Naive thymus-derived CD8-positive, alpha-beta T cell (primary cell): ENCODE measurements at regions not wholly inside any gene's neighbourhood (a gene's known extent, or its start where the extent isn't known, plus 50 kb on each side); places are given as distances from the start of the nearest gene placed in this dataset.

Experiments
- ATAC-seq, 2 donors: fragments of 150-1000 bp; cut with Tn5 transposase in 1 of 2; sonication (Bioruptor Pico), chemical (Tn5 transposase) in 1 of 2; 1 replicate in 1 of 2; 2 replicates in 1 of 2; pipeline ENCODE4 v1.10.0; 2021; ENCODE audit warnings: mild to moderate bottlenecking in 2 of 2, moderate library complexity in 2 of 2
- POLR2A ChIA-PET: fragments of 350-600 bp; sonication (Branson Sonifier 250); formaldehyde crosslinking; loops from one replicate; lab custom pipeline; 2021; ENCODE audit warnings: antibody characterized with exemption; lab: Charles Lee
- DNase-seq, 10 donors: peaks; one replicate each; pipeline versions ENCODE4 v3.0.0 to v3.0.0-alpha.2; 2020 to 2022
- H3K27ac Mint-ChIP-seq, 10 donors: one replicate each; pipeline ENCODE4 v1.8.0; 2020 to 2022; ENCODE audit warnings: mild to moderate bottlenecking in 10 of 10, mixed read lengths in 10 of 10, moderate library complexity in 4 of 10, inconsistent platforms in 1 of 10
- H3K27me3 Mint-ChIP-seq, 5 donors: one replicate each; pipeline ENCODE4 v1.8.0; 2021 to 2022; ENCODE audit warnings: mixed read lengths in 5 of 5
- H3K36me3 Mint-ChIP-seq, 3 donors: one replicate each; pipeline ENCODE4 v1.8.0; 2020 to 2022; ENCODE audit warnings: mixed read lengths in 3 of 3, mild to moderate bottlenecking in 2 of 3, inconsistent platforms in 1 of 3
- H3K4me1 Mint-ChIP-seq, 4 donors: one replicate each; pipeline ENCODE4 v1.8.0; 2021 to 2022; ENCODE audit warnings: mixed read lengths in 4 of 4
- H3K4me3 Mint-ChIP-seq, 10 donors: one replicate each; pipeline ENCODE4 v1.8.0; 2020 to 2022; ENCODE audit warnings: mild to moderate bottlenecking in 10 of 10, mixed read lengths in 10 of 10, moderate library complexity in 6 of 10, inconsistent platforms in 1 of 10
- H3K9me3 Mint-ChIP-seq, 9 donors: one replicate each; pipeline ENCODE4 v1.8.0; 2020 to 2022; ENCODE audit warnings: mixed read lengths in 9 of 9, mild to moderate bottlenecking in 3 of 9, inconsistent platforms in 1 of 9, moderate library complexity in 1 of 9

GRCh38 chr16:66050991-66051390 is 315.5 kb upstream of the CDH5 start:
- no peaks in the 10 kb centered on the region for H3K4me1 Mint-ChIP-seq
- peaks cover 0 to 6% (median 0%) of the 10 kb centered on the region in 9 donors for H3K9me3 Mint-ChIP-seq
- DNase-seq (no peak), ATAC-seq (no peak)
- H3K36me3 Mint-ChIP-seq = peaks cover 0 to 5% (median 0%) of the 10 kb centered on the region in 3 donors
- H3K27me3 Mint-ChIP-seq = peaks cover 0 to 8% (median 4%) of the 10 kb centered on the region in 5 donors
- H3K4me3 Mint-ChIP-seq = no peak overlapping the region
- POLR2A ChIA-PET = no interaction called here
- no peak overlapping the region for H3K27ac Mint-ChIP-seq

- H3K27me3 Mint-ChIP-seq = peaks cover 0 to 8% (median 2%) of the 10 kb centered on the region in 5 donors
- H3K4me3 Mint-ChIP-seq = no peak overlapping the region
- POLR2A ChIA-PET = no interaction called here
- H3K4me1 Mint-ChIP-seq = no peaks in the 10 kb centered on the region
- peaks cover 0 to 8% (median 0%) of the 10 kb centered on the region in 9 donors for H3K9me3 Mint-ChIP-seq
- DNase-seq (no peak), ATAC-seq (no peak)
- H3K27ac Mint-ChIP-seq = no peak overlapping the region
- H3K36me3 Mint-ChIP-seq = peaks cover 0 to 5% (median 0%) of the 10 kb centered on the region in 3 donors
Measured at GRCh38 chr16:66049865-66050264, 316.6 kb upstream of the CDH5 start.

DNA sequence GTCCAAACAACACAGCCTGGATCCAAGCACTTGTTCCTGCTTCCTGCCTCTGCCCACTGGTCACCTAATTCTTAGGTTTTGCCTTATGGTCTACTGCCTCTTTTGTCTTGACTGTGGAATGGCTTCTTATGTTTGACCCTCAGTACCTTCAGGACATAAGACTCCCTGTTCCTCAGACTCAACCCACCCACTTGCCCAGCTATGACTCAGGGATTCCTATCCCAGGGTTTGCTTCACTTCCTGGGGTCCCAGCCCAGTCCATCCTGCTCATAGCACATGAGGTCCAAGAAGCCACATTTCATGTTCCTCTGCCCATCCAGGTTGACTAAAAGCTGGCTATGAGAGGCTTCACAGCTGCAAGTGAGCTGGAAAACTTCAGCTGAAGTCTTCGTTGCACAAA is 320.9 kb upstream of the CDH5 start:
- DNase-seq = no peak
- POLR2A ChIA-PET = no interaction called here
- no peak overlapping the region for H3K4me3 Mint-ChIP-seq

DNA sequence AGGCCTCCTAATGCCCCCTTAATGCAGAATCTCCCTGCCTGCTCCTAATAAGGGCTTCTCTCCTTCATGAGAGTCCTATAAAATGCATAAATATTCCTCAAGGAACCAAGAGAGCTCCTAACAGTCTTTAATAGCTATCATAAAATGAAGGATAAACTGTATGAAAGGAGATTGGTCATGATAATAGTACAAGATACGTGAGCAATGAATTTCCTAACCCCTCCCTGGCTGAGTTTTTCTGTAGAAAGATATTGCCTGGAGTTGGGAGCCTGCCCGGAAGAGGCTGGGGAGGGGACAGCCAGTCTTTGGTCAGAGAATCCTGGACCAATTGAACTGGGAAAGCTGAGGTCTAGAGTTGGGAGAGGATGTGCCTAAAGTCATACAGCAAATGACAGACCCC is 321.9 kb upstream of the CDH5 start:
- DNase-seq = no peak
- H3K36me3 Mint-ChIP-seq = peaks cover 0 to 5% (median 0%) of the 10 kb centered on the region in 3 donors
- POLR2A ChIA-PET = no interaction called here

More for the DNA sequence above, 320.9 kb upstream of the CDH5 start:
- Mint-ChIP-seq H3K27me3 (peaks cover 2 to 21% (median 8%) of the 10 kb centered on the region in 5 donors), H3K9me3 (peaks cover 0 to 15% (median 0%) of the 10 kb centered on the region in 9 donors), H3K4me1 (no peaks in the 10 kb centered on the region), H3K27ac (no peak overlapping the region), H3K36me3 (peaks cover 0 to 5% (median 0%) of the 10 kb centered on the region in 3 donors)
- ATAC-seq = no peak

DNA sequence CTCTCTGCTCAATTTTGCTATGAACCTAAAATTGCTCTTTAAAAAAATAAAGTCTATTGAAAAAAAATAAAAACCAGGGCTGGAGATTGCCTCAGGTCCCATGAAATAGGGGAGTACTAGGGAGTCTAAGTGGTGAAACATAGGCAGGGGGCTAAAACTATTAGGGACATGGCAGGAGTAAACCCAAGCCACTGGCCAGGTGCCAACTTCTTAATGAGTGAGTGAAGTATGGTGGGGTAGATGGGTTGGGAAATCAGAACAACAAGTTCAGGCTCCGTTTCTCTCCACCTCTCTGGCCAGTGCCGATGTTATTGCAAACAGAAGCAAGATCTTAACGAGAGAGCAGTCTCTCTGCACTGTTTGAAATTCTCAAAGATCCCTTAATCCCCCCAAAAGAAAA is 322.4 kb upstream of the CDH5 start:
- H3K4me1 Mint-ChIP-seq = no peaks in the 10 kb centered on the region
- no peak overlapping the region for H3K27ac Mint-ChIP-seq
- H3K27me3 Mint-ChIP-seq = peaks cover 6 to 37% (median 16%) of the 10 kb centered on the region in 5 donors
- POLR2A ChIA-PET = no interaction called here
- no peak for DNase-seq
- peaks cover 0 to 5% (median 0%) of the 10 kb centered on the region in 3 donors for H3K36me3 Mint-ChIP-seq
- ATAC-seq = no peak
- H3K4me3 Mint-ChIP-seq = no peak overlapping the region
- peaks cover 0 to 13% (median 2%) of the 10 kb centered on the region in 9 donors for H3K9me3 Mint-ChIP-seq

More for the DNA sequence above, 321.9 kb upstream of the CDH5 start:
- no peaks in the 10 kb centered on the region for H3K4me1 Mint-ChIP-seq
- H3K27me3 Mint-ChIP-seq = peaks cover 6 to 32% (median 12%) of the 10 kb centered on the region in 5 donors
- no peak overlapping the region for H3K27ac Mint-ChIP-seq
- ATAC-seq = no peak
- peaks cover 0 to 15% (median 0%) of the 10 kb centered on the region in 9 donors for H3K9me3 Mint-ChIP-seq
- H3K4me3 Mint-ChIP-seq = no peak overlapping the region

GRCh38 chr16:66043326-66043725 is 323.2 kb upstream of the CDH5 start:
- Mint-ChIP-seq H3K27me3 (peaks cover 6 to 44% (median 17%) of the 10 kb centered on the region in 5 donors), H3K36me3 (peaks cover 0 to 4% (median 0%) of the 10 kb centered on the region in 3 donors), H3K9me3 (peaks cover 0 to 13% (median 2%) of the 10 kb centered on the region in 9 donors), H3K27ac (no peak overlapping the region), H3K4me3 (no peak overlapping the region), H3K4me1 (no peaks in the 10 kb centered on the region)
- POLR2A ChIA-PET = no interaction called here
- DNase-seq (no peak), ATAC-seq (no peak)

DNA sequence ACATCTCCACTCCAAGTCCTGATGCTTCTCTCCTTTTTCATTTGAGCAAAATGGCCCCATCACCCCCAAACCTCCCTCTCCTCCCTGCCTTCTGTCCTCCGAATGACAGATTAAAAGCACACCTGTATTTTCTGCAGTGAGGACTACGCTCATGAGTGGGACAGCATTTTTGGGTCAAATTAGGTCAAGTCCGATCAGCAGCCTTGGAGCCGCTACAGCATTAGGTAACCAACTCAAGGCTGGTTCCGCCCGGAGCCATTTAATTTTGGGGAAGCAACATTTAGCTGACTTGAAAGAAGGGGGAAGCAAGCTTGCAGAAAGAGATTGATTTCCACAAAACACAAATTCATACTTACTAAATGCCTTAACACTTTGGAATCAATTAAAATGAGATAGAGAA is 324.1 kb upstream of the CDH5 start:
- H3K4me3 Mint-ChIP-seq = no peak overlapping the region

GRCh38 chr16:66041907-66042306 is 324.6 kb upstream of the CDH5 start:
- H3K4me1 Mint-ChIP-seq = no peaks in the 10 kb centered on the region
- POLR2A ChIA-PET = no interaction called here
- ATAC-seq = no peak
- peaks cover 10 to 44% (median 17%) of the 10 kb centered on the region in 5 donors for H3K27me3 Mint-ChIP-seq
- no peaks in the 10 kb centered on the region for H3K36me3 Mint-ChIP-seq
- H3K4me3 Mint-ChIP-seq = no peak overlapping the region
- DNase-seq = no peak
- H3K27ac Mint-ChIP-seq = no peak overlapping the region
- peaks cover 0 to 13% (median 0%) of the 10 kb centered on the region in 9 donors for H3K9me3 Mint-ChIP-seq

More for the DNA sequence above, 324.1 kb upstream of the CDH5 start:
- no peak for DNase-seq
- peaks cover 9 to 44% (median 17%) of the 10 kb centered on the region in 5 donors for H3K27me3 Mint-ChIP-seq
- no peaks in the 10 kb centered on the region for H3K36me3 Mint-ChIP-seq
- POLR2A ChIA-PET = no interaction called here
- peaks cover 0 to 13% (median 0%) of the 10 kb centered on the region in 9 donors for H3K9me3 Mint-ChIP-seq
- H3K27ac Mint-ChIP-seq = no peak overlapping the region
- H3K4me1 Mint-ChIP-seq = no peaks in the 10 kb centered on the region
- ATAC-seq = no peak

- H3K36me3 Mint-ChIP-seq = no peaks in the 10 kb centered on the region
- no peaks in the 10 kb centered on the region for H3K4me1 Mint-ChIP-seq
- peak overlapping the region in 1 of 10 donors; percentile 58 for H3K27ac Mint-ChIP-seq
- ATAC-seq = no peak
- no peak for DNase-seq
- POLR2A ChIA-PET = no interaction called here
- H3K9me3 Mint-ChIP-seq = peaks cover 0 to 7% (median 0%) of the 10 kb centered on the region in 9 donors
- H3K27me3 Mint-ChIP-seq = peaks cover 8 to 42% (median 17%) of the 10 kb centered on the region in 5 donors
- H3K4me3 Mint-ChIP-seq = no peak overlapping the region
Measured at GRCh38 chr16:66039793-66040192, 326.7 kb upstream of the CDH5 start.

GRCh38 chr16:66036793-66037715 is 329.4 kb upstream of the CDH5 start:
- Mint-ChIP-seq H3K9me3 (peaks cover 0 to 4% (median 0%) of the 10 kb centered on the region in 9 donors), H3K36me3 (no peaks in the 10 kb centered on the region), H3K4me3 (no peak overlapping the region), H3K27ac (no peak overlapping the region), H3K27me3 (peaks cover 10 to 32% (median 11%) of the 10 kb centered on the region in 5 donors), H3K4me1 (no peaks in the 10 kb centered on the region)
- DNase-seq (no peak), ATAC-seq (no peak)
- POLR2A ChIA-PET = no interaction called here

DNA sequence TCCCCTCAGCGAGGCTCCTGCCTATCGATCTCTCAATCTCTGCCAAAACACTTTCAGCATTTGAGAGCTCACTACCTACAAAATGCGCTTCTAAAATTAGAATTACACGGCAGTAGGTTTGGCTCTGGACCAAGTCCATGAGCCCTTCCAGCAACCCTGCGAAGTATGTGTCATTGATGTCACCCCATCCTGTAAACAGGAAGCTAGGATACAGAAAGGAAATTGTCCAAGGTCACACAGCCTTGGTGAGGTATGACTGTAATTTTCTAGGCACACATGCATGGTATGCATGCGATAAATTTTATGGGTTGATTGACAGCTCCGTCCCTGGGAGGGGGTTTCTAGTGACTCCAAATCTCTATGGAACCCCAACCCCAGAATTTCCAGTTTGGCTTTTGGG is 330.3 kb upstream of the CDH5 start:
- H3K27me3 Mint-ChIP-seq = peaks cover 10 to 32% (median 11%) of the 10 kb centered on the region in 5 donors
- H3K4me3 Mint-ChIP-seq = no peak overlapping the region
- POLR2A ChIA-PET = no interaction called here
- no peak for DNase-seq
- H3K4me1 Mint-ChIP-seq = no peaks in the 10 kb centered on the region
- no peak for ATAC-seq
- H3K36me3 Mint-ChIP-seq = no peaks in the 10 kb centered on the region
- peaks cover 0 to 4% (median 0%) of the 10 kb centered on the region in 9 donors for H3K9me3 Mint-ChIP-seq
- H3K27ac Mint-ChIP-seq = no peak overlapping the region

DNA sequence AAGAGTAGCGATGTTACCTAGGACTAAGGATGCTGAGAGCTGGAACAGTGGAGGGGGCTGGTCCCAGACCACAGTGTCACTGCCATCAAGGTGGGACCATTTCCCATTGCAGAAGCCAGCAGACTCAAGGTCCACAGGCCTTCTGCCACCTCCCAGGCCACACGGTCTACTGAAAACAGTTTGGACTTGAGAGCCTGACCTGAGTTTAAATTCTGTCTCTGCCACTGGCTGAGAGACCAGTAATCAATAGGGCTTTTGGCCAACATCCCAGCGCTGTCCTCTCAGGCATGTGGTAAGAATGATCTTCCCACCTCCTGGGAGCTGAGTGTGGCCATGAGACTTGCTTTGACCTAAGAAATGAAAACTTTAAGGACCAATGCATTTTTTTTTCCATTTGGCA is 331.4 kb upstream of the CDH5 start:
- Mint-ChIP-seq H3K36me3 (no peaks in the 10 kb centered on the region), H3K27ac (no peak overlapping the region), H3K4me3 (no peak overlapping the region), H3K27me3 (peaks cover 8 to 26% (median 11%) of the 10 kb centered on the region in 5 donors), H3K9me3 (peaks cover 0 to 4% (median 0%) of the 10 kb centered on the region in 9 donors), H3K4me1 (no peaks in the 10 kb centered on the region)
- no peak for ATAC-seq
- no peak for DNase-seq
- POLR2A ChIA-PET = no interaction called here

GRCh38 chr16:66032841-66033240 is 333.6 kb upstream of the CDH5 start:
- H3K27ac Mint-ChIP-seq = no peak overlapping the region

More at GRCh38 chr16:66032841-66033240, 333.6 kb upstream of the CDH5 start:
- DNase-seq = no peak
- H3K4me1 Mint-ChIP-seq = no peaks in the 10 kb centered on the region
- H3K4me3 Mint-ChIP-seq = no peak overlapping the region
- POLR2A ChIA-PET = no interaction called here
- H3K27me3 Mint-ChIP-seq = peaks cover 2 to 18% (median 8%) of the 10 kb centered on the region in 5 donors
- no peaks in the 10 kb centered on the region for H3K36me3 Mint-ChIP-seq
- H3K9me3 Mint-ChIP-seq = peaks cover 0 to 6% (median 0%) of the 10 kb centered on the region in 9 donors
- ATAC-seq = no peak
